Calu3 (cell line): ENCODE measurements at regions not wholly inside any gene's neighbourhood (a gene's known extent, or its start where the extent isn't known, plus 50 kb on each side); places are given as distances from the start of the nearest gene placed in this dataset.
"Not testable (repeated sequence)": the region's sequence is repeated elsewhere in the genome, so short reads cannot be mapped to it uniquely, and the experiment has no call there.

Experiments used
- BruUV-seq: library from RNA; stranded (reverse); fragments of 400-500 nt; replicated peaks from 2 replicates; lab custom pipeline; 2021; lab: Mats Ljungman, UMichigan
- CTCF ChIA-PET: fragments of 300-600 bp; sonication (Branson Sonifier 250); formaldehyde crosslinking; loops from one replicate; lab custom pipeline; 2022; ENCODE audit warnings: antibody characterized with exemption; lab: Charles Lee
- DNase-seq: peaks from one replicate; pipeline ENCODE4 v3.0.0; 2022
- H3K27ac Mint-ChIP-seq: one replicate; pipeline ENCODE4 v1.8.0; 2022; ENCODE audit warnings: mixed read lengths; ENCODE audit not compliant: unreplicated experiment
- H3K27me3 Mint-ChIP-seq: one replicate; pipeline ENCODE4 v1.8.0; 2022; ENCODE audit warnings: mixed read lengths; ENCODE audit not compliant: unreplicated experiment
- H3K36me3 Mint-ChIP-seq: one replicate; pipeline ENCODE4 v1.8.0; 2022; ENCODE audit warnings: mild to moderate bottlenecking, moderate library complexity, mixed read lengths; ENCODE audit not compliant: insufficient read depth, unreplicated experiment
- H3K4me1 Mint-ChIP-seq: one replicate; pipeline ENCODE4 v1.8.0; 2022; ENCODE audit warnings: mild to moderate bottlenecking, low read depth, mixed read lengths; ENCODE audit not compliant: unreplicated experiment
- H3K4me3 Mint-ChIP-seq: one replicate; pipeline ENCODE4 v1.8.0; 2022; ENCODE audit warnings: mild to moderate bottlenecking, low read depth, moderate library complexity, mixed read lengths; ENCODE audit not compliant: unreplicated experiment
- H3K9me3 Mint-ChIP-seq: one replicate; pipeline ENCODE4 v1.8.0; 2022; ENCODE audit warnings: low read depth, mixed read lengths; ENCODE audit not compliant: unreplicated experiment
- intact Hi-C: fragments of 100-400 bp; cut with micrococcal nuclease; formaldehyde crosslinking; loops from one replicate; pipeline ENCODE4 v1.10.0; 2022; ENCODE audit not compliant: unreplicated experiment
- TF ChIP-seq, protein P1 (sequence below): fragments of 200-600 bp; IDR thresholded peaks from one replicate; pipeline ENCODE4 v1.8.0; 2022; ENCODE audit warnings: antibody characterized with exemption; ENCODE audit not compliant: unreplicated experiment

DNA sequence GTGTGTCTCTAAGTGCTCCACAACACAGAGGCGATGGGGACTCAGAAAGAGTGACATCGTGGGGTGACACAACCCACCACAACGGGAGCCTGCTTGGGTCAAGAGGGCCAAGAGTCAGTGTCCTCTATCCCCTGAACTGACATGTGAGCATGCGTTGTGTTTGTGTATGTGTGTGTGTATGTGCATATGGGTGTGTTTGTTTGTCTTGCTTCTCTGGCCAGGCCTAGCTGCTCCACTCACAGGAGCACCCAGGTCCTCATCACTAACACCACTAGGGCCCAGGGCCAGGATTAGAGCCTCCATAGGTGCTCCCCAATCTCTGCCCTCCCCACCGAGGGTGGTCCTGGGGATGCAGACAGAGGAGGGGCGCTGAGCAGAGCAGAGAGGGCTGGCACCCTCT is 115.0 kb upstream of the CTSV start:
- Mint-ChIP-seq H3K4me1 (no peaks in the 10 kb centered on the region), H3K9me3 (no peaks in the 10 kb centered on the region), H3K27me3 (no peaks in the 10 kb centered on the region), H3K27ac (no peak overlapping the region), H3K4me3 (no peak overlapping the region), H3K36me3 (no peaks in the 10 kb centered on the region)
- no peak for DNase-seq
- CTCF ChIA-PET, result no interaction called here
- TF ChIP-seq, protein P1, sequence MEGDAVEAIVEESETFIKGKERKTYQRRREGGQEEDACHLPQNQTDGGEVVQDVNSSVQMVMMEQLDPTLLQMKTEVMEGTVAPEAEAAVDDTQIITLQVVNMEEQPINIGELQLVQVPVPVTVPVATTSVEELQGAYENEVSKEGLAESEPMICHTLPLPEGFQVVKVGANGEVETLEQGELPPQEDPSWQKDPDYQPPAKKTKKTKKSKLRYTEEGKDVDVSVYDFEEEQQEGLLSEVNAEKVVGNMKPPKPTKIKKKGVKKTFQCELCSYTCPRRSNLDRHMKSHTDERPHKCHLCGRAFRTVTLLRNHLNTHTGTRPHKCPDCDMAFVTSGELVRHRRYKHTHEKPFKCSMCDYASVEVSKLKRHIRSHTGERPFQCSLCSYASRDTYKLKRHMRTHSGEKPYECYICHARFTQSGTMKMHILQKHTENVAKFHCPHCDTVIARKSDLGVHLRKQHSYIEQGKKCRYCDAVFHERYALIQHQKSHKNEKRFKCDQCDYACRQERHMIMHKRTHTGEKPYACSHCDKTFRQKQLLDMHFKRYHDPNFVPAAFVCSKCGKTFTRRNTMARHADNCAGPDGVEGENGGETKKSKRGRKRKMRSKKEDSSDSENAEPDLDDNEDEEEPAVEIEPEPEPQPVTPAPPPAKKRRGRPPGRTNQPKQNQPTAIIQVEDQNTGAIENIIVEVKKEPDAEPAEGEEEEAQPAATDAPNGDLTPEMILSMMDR, result no peak
- BruUV-seq, result no TSS peak
- intact Hi-C loops, result no loop called here

- H3K4me3 Mint-ChIP-seq, BruUV-seq, H3K9me3 Mint-ChIP-seq, H3K27me3 Mint-ChIP-seq, intact Hi-C loops, DNase-seq, H3K36me3 Mint-ChIP-seq, H3K27ac Mint-ChIP-seq, CTCF ChIA-PET, H3K4me1 Mint-ChIP-seq: not testable (repeated sequence)
These were observed 114.2 kb upstream of the CTSV start for GRCh38 chr9:97153160-97153559.

GRCh38 chr9:97150471-97150870 is 111.5 kb upstream of the CTSV start:
- DNase-seq, H3K4me3 Mint-ChIP-seq, H3K9me3 Mint-ChIP-seq, intact Hi-C loops, H3K36me3 Mint-ChIP-seq, CTCF ChIA-PET, H3K27ac Mint-ChIP-seq, H3K4me1 Mint-ChIP-seq, BruUV-seq: not testable (repeated sequence)
- H3K27me3 Mint-ChIP-seq, result peaks cover 12% of the 10 kb centered on the region

DNA sequence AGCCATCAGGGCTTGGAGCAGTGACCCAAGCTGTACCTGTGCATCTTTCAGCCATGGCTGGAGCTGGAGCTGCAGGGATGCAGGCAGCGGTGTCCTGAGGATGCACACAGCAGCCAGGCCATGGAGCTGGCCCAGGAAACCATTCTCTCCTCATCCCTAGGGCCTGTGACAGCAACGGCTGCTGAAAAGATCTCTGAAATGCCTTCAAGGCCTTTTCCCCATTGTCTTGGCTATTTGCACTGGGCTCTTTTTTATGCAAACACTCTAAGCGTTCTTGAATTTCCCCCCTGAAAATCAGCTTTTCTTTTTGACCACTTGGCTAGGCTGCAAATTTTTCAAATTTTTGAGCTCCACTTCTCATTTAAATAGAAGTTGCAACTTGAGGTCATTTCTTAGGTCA is 109.5 kb upstream of the CTSV start:
- H3K4me1 Mint-ChIP-seq, CTCF ChIA-PET, H3K27ac Mint-ChIP-seq, H3K4me3 Mint-ChIP-seq, H3K9me3 Mint-ChIP-seq, H3K36me3 Mint-ChIP-seq, DNase-seq, intact Hi-C loops, BruUV-seq: not testable (repeated sequence)
- peaks cover 16% of the 10 kb centered on the region for H3K27me3 Mint-ChIP-seq

- H3K4me1 Mint-ChIP-seq, BruUV-seq, CTCF ChIA-PET, intact Hi-C loops, H3K9me3 Mint-ChIP-seq, H3K4me3 Mint-ChIP-seq, DNase-seq, H3K27ac Mint-ChIP-seq, H3K36me3 Mint-ChIP-seq: not testable (repeated sequence)
- peaks cover 23% of the 10 kb centered on the region for H3K27me3 Mint-ChIP-seq
These were observed 106.7 kb upstream of the CTSV start for GRCh38 chr9:97145680-97146079.

GRCh38 chr9:97140566-97140965 is 101.6 kb upstream of the CTSV start:
- TF ChIP-seq, protein P1, result no peak
- H3K4me3 Mint-ChIP-seq, result no peak overlapping the region
- no peak for DNase-seq
- no TSS peak for BruUV-seq
- CTCF ChIA-PET, result no interaction called here
- intact Hi-C loops, result no loop called here
- no peak overlapping the region for H3K27ac Mint-ChIP-seq
- H3K27me3 Mint-ChIP-seq, result peaks cover 29% of the 10 kb centered on the region
- no peaks in the 10 kb centered on the region for H3K36me3 Mint-ChIP-seq
- H3K4me1 Mint-ChIP-seq, result no peaks in the 10 kb centered on the region
- no peaks in the 10 kb centered on the region for H3K9me3 Mint-ChIP-seq
